Endothelial cell of umbilical vein (primary cell): ENCODE measurements at regions not wholly inside any gene's neighbourhood (a gene's known extent, or its start where the extent isn't known, plus 50 kb on each side); places are given as distances from the start of the nearest gene placed in this dataset.

Experiments used
- BruUV-seq: library from RNA; stranded (reverse); fragments of 400-500 nt; replicated peaks from 2 replicates; lab custom pipeline; 2021; lab: Mats Ljungman, UMichigan
- CTCF ChIA-PET: fragments of 300-600, 350-600 bp; sonication (Branson Sonifier 250); formaldehyde crosslinking; loops from one replicate; lab custom pipeline; 2021; ENCODE audit warnings: antibody characterized with exemption, inconsistent platforms; lab: Charles Lee
- POLR2A ChIA-PET: fragments of 300-600, 350-600 bp; sonication (Branson Sonifier 250); formaldehyde crosslinking; loops from one replicate; lab custom pipeline; 2021; ENCODE audit warnings: antibody characterized with exemption, inconsistent platforms; lab: Charles Lee
- DNase-seq: peaks from one replicate; pipeline ENCODE4 v3.0.0-alpha.2; 2011; ENCODE audit warnings: low read depth, low spot score
- FAIRE-seq: peaks from 2 replicates; lab custom pipeline; 2011; peaks lifted over from hg19 to GRCh38; lab: Jason Lieb, UNC
- H2AFZ ChIP-seq: 2 replicates; pipeline ENCODE4 v1.6.0; 2012; ENCODE audit warnings: low read depth, low read length, control low read depth, inconsistent platforms
- H3K27ac ChIP-seq: 2 replicates; pipeline ENCODE4 v1.5.1; 2011; ENCODE audit warnings: low read depth, mild to moderate bottlenecking, control low read depth, low read length, moderate library complexity; ENCODE audit not compliant: insufficient read depth
- H3K27me3 ChIP-seq, 2 experiments: 2 replicates each; pipeline versions ENCODE4 v1.6.0 to v1.6.1; 2011; ENCODE audit warnings: low read length in 2 of 2, mixed read lengths in 1 of 2; ENCODE audit not compliant: control insufficient read depth in 2 of 2, insufficient read depth in 2 of 2
- H3K36me3 ChIP-seq, 2 experiments: 2 replicates in 1 of 2; 3 replicates in 1 of 2; pipeline ENCODE4 v1.5.1; 2011; ENCODE audit warnings: low read length in 2 of 2, mild to moderate bottlenecking in 1 of 2, moderate library complexity in 1 of 2; ENCODE audit not compliant: control insufficient read depth in 2 of 2, insufficient read depth in 2 of 2; ENCODE audit errors: extremely low read depth in 1 of 2
- H3K4me1 ChIP-seq: 3 replicates; pipeline ENCODE4 v1.5.1; 2011; ENCODE audit warnings: mild to moderate bottlenecking, low read length; ENCODE audit not compliant: control insufficient read depth, insufficient read depth; ENCODE audit errors: extremely low read depth
- H3K4me2 ChIP-seq: 2 replicates; pipeline ENCODE4 v1.6.1; 2011; ENCODE audit warnings: low read length, control low read depth, mixed read lengths; ENCODE audit not compliant: insufficient read depth
- H3K4me3 ChIP-seq, 3 experiments: fragments of 200-600 bp in 1 of 3; sonication (generic), shearing (Covaris generic) in 1 of 3; replicated peaks in 1 of 3; 2 replicates each; pipeline ENCODE4 v1.5.1; 2011 to 2016; ENCODE audit warnings: control low read depth in 3 of 3, low read length in 3 of 3, mild to moderate bottlenecking in 2 of 3, inconsistent platforms in 1 of 3, low read depth in 1 of 3, moderate library complexity in 1 of 3; ENCODE audit not compliant: insufficient read depth in 1 of 3
- H3K79me2 ChIP-seq: 2 replicates; pipeline ENCODE4 v1.6.0; 2012; ENCODE audit warnings: low read length, inconsistent platforms; ENCODE audit not compliant: control insufficient read depth, insufficient read depth
- H3K9ac ChIP-seq: replicated peaks from 2 replicates; pipeline ENCODE3; 2011; ENCODE audit warnings: low read length, control low read depth; ENCODE audit not compliant: insufficient read depth; ENCODE audit errors: extremely low read depth
- H3K9me1 ChIP-seq: replicated peaks from 3 replicates; pipeline ENCODE4 v1.6.0; 2011; ENCODE audit warnings: mild to moderate bottlenecking, low read length; ENCODE audit not compliant: control insufficient read depth, insufficient read depth; ENCODE audit errors: extremely low read depth
- H3K9me3 ChIP-seq: replicated peaks from 2 replicates; pipeline ENCODE4 v1.5.1; 2012; ENCODE audit warnings: low read length, inconsistent platforms; ENCODE audit not compliant: control insufficient read depth, insufficient read depth
- H4K20me1 ChIP-seq: replicated peaks from 2 replicates; pipeline ENCODE3; 2011; ENCODE audit warnings: mild to moderate bottlenecking, low read length; ENCODE audit not compliant: control insufficient read depth, insufficient read depth; ENCODE audit errors: extremely low read depth
- CTCF ChIP-seq, 2 donors: IDR thresholded peaks; 1 replicate in 1 of 2; 2 replicates in 1 of 2; pipeline ENCODE4 v1.5.1; 2011; ENCODE audit warnings: low read length in 2 of 2, mild to moderate bottlenecking in 2 of 2, moderate library complexity in 2 of 2, control low read depth in 1 of 2, inconsistent platforms in 1 of 2, low read depth in 1 of 2; ENCODE audit not compliant: insufficient read depth in 1 of 2; ENCODE audit errors: extremely low read depth in 1 of 2
- FOS ChIP-seq: IDR thresholded peaks from 2 replicates; pipeline ENCODE4 v1.6.1; 2011; ENCODE audit warnings: mild to moderate bottlenecking, low read length, moderate library complexity, borderline replicate concordance; ENCODE audit not compliant: insufficient read depth
- GATA2 ChIP-seq: IDR thresholded peaks from 2 replicates; pipeline ENCODE4 v1.7.0; 2011; ENCODE audit warnings: low read depth, mild to moderate bottlenecking, moderate library complexity, mixed read lengths, low read length; ENCODE audit not compliant: insufficient read length, insufficient read depth
- MYC ChIP-seq: IDR thresholded peaks from one replicate; pipeline ENCODE4 v1.6.1; 2011; ENCODE audit warnings: mild to moderate bottlenecking, low read depth, low read length
- POLR2A ChIP-seq: IDR thresholded peaks from 2 replicates; pipeline ENCODE4 v1.6.1; 2012; ENCODE audit warnings: low read depth, mild to moderate bottlenecking, control low read depth, low read length
- POLR2AphosphoS5 ChIP-seq: IDR thresholded peaks from 2 replicates; pipeline ENCODE4 v1.6.1; 2012; ENCODE audit warnings: low read depth, mild to moderate bottlenecking, control low read depth, low read length, moderate library complexity; ENCODE audit not compliant: insufficient read depth
- dilution Hi-C: fragments of 300-500 bp; cut with MboI; formaldehyde crosslinking; loops from one replicate; pipeline ENCODE4 v1.15.0; 2019; ENCODE audit warnings: low sequenced_read_pairs; ENCODE audit not compliant: extremely low pct_ligation_motif_present
- intact Hi-C: fragments of 100-400 bp; cut with micrococcal nuclease; formaldehyde crosslinking; loops from one replicate; pipeline ENCODE4 v1.10.0; 2022

- no peak overlapping the region for H3K9ac ChIP-seq
- no peaks in the 10 kb centered on the region for H4K20me1 ChIP-seq
- H3K36me3 ChIP-seq: no peaks in the 10 kb centered on the region
- no peaks in the 10 kb centered on the region for H3K9me1 ChIP-seq
- H3K27me3 ChIP-seq: no peaks in the 10 kb centered on the region
- peaks cover 2% of the 10 kb centered on the region for H3K9me3 ChIP-seq
- no TSS peak for BruUV-seq
- no peak overlapping the region for H3K4me2 ChIP-seq
- no peak overlapping the region for H3K27ac ChIP-seq
- DNase-seq (no peak), FAIRE-seq (no peak)
- CTCF ChIA-PET: no interaction called here
- H2AFZ ChIP-seq: no peak overlapping the region
- POLR2A ChIA-PET: no interaction called here
- H3K79me2 ChIP-seq: no peaks in the 10 kb centered on the region
- intact Hi-C loops: no loop called here
- no peak overlapping the region for H3K4me3 ChIP-seq
- H3K4me1 ChIP-seq: no peaks in the 10 kb centered on the region
- dilution Hi-C loops: no loop called here
- TF ChIP-seq POLR2AphosphoS5 (no peak), GATA2 (no peak), FOS (no peak), CTCF (IDR thresholded peaks at IDR 0.05; ENCODE audit: extremely low read depth in 1 of 2, insufficient read depth in 1 of 2, low read depth in 1 of 2, low read length in 2 of 2) (no peak), POLR2A (no peak), MYC (no peak)
Observed at GRCh38 chr5:24290536-24290935, 354.2 kb downstream of the CDH10 start.

- no peak for TF ChIP-seq POLR2A
- no peak for TF ChIP-seq FOS
- TF ChIP-seq MYC: no peak
- FAIRE-seq: no peak
- no peaks in the 10 kb centered on the region for H3K4me1 ChIP-seq
- H3K36me3 ChIP-seq: no peaks in the 10 kb centered on the region
- no peak for DNase-seq
- no peak overlapping the region for H3K4me3 ChIP-seq
- no peaks in the 10 kb centered on the region for H4K20me1 ChIP-seq
- CTCF ChIA-PET: no interaction called here
- POLR2A ChIA-PET: no interaction called here
- dilution Hi-C loops: no loop called here
- H3K27ac ChIP-seq: no peak overlapping the region
- H3K4me2 ChIP-seq: no peak overlapping the region
- no TSS peak for BruUV-seq
- H3K79me2 ChIP-seq: no peaks in the 10 kb centered on the region
- intact Hi-C loops: no loop called here
- H3K9me1 ChIP-seq: no peaks in the 10 kb centered on the region
- peaks cover 2% of the 10 kb centered on the region for H3K9me3 ChIP-seq
- no peak overlapping the region for H2AFZ ChIP-seq
- no peak overlapping the region for H3K9ac ChIP-seq
- no peaks in the 10 kb centered on the region for H3K27me3 ChIP-seq
Observed at GRCh38 chr5:24291916-24292315, 352.9 kb downstream of the CDH10 start.
